ENCODE measurements at regions not wholly inside any gene's neighbourhood (a gene's known extent, or its start where the extent isn't known, plus 50 kb on each side); places are given as distances from the start of the nearest gene placed in this dataset.

- DNase-seq: no peak
These were observed 775.4 kb downstream of the TYW1 start for GRCh38 chr7:67771846-67772605.

- no peak for DNase-seq
These were observed 776.4 kb downstream of the TYW1 start for GRCh38 chr7:67773081-67773480.

- DNase-seq: no peak
These were observed 780.5 kb downstream of the TYW1 start for GRCh38 chr7:67777119-67777518.

GRCh38 chr7:67781841-67782240 is 785.2 kb downstream of the TYW1 start:
- DNase-seq: no peak

GRCh38 chr7:67786021-67786420 is 789.4 kb downstream of the TYW1 start:
- no peak for DNase-seq

- no peak for DNase-seq
These were observed 792.0 kb downstream of the TYW1 start for GRCh38 chr7:67788669-67789068.

GRCh38 chr7:67791918-67792317 is 795.3 kb downstream of the TYW1 start:
- no peak for DNase-seq

GRCh38 chr7:67794544-67794943 is 797.9 kb downstream of the TYW1 start:
- no peak for DNase-seq

GRCh38 chr7:67803789-67804188 is 807.2 kb downstream of the TYW1 start:
- DNase-seq: no peak

GRCh38 chr7:67805921-67806471 is 809.4 kb downstream of the TYW1 start:
- no peak for DNase-seq

GRCh38 chr7:67807826-67808225 is 811.2 kb downstream of the TYW1 start:
- no peak for DNase-seq

GRCh38 chr7:67809586-67809985 is 813.0 kb downstream of the TYW1 start:
- no peak for DNase-seq

GRCh38 chr7:67813621-67814292 is 817.1 kb downstream of the TYW1 start:
- DNase-seq: no peak

GRCh38 chr7:67817481-67817880 is 820.8 kb downstream of the TYW1 start:
- DNase-seq: no peak

GRCh38 chr7:67821116-67821515 is 824.5 kb downstream of the TYW1 start:
- DNase-seq: no peak

GRCh38 chr7:67823345-67823744 is 826.7 kb downstream of the TYW1 start:
- no peak for DNase-seq

GRCh38 chr7:67825356-67825755 is 828.7 kb downstream of the TYW1 start:
- DNase-seq: no peak

- no peak for DNase-seq
These were observed 845.3 kb downstream of the TYW1 start for GRCh38 chr7:67841896-67842295.

GRCh38 chr7:67842571-67842970 is 845.9 kb downstream of the TYW1 start:
- DNase-seq: no peak

- DNase-seq: no peak
These were observed 846.5 kb downstream of the TYW1 start for GRCh38 chr7:67843001-67843565.

GRCh38 chr7:67843615-67844014 is 847.0 kb downstream of the TYW1 start:
- DNase-seq: no peak

- no peak for DNase-seq
These were observed 850.6 kb downstream of the TYW1 start for GRCh38 chr7:67847092-67847787.
